BLaER1 treated with 17β-estradiol and CSF1 and Interleukin-3, amounts not matched to agents 10 nM and 100 nM (cell line): ENCODE measurements at regions not wholly inside any gene's neighbourhood (a gene's known extent, or its start where the extent isn't known, plus 50 kb on each side); places are given as distances from the start of the nearest gene placed in this dataset.
A peak's percentile ranks its signal among the peaks of the same experiment; 100 is the strongest.

Experiments
- H3K27ac ChIP-seq, 11 experiments: shearing (Covaris generic); formaldehyde crosslinking; 2 replicates each; pipeline ENCODE4 v1.8.1; 2022
- H3K27me3 ChIP-seq, 11 experiments: shearing (Covaris generic); formaldehyde crosslinking; 2 replicates each; pipeline ENCODE4 v1.8.1; 2022
- H3K36me3 ChIP-seq, 11 experiments: shearing (Covaris generic); formaldehyde crosslinking; 2 replicates each; pipeline ENCODE4 v1.8.1; 2022
- H3K4me1 ChIP-seq, 10 experiments: shearing (Covaris generic); formaldehyde crosslinking; 2 replicates each; pipeline ENCODE4 v1.8.1; 2022
- H3K4me2 ChIP-seq, 11 experiments: shearing (Covaris generic); formaldehyde crosslinking; 2 replicates each; pipeline ENCODE4 v1.8.1; 2022
- H3K4me3 ChIP-seq, 10 experiments: shearing (Covaris generic); formaldehyde crosslinking; 2 replicates each; pipeline ENCODE4 v1.8.1; 2022
- H3K9ac ChIP-seq, 11 experiments: shearing (Covaris generic); formaldehyde crosslinking; 2 replicates each; pipeline ENCODE4 v1.8.1; 2022
- H3K9me3 ChIP-seq, 11 experiments: shearing (Covaris generic); formaldehyde crosslinking; replicated peaks in 1 of 11; 2 replicates each; pipeline ENCODE4 v1.8.1; 2022
- H4K20me1 ChIP-seq, 11 experiments: shearing (Covaris generic); formaldehyde crosslinking; 2 replicates each; pipeline ENCODE4 v1.8.1; 2022
- Cebpa-rat ChIP-seq, 11 experiments: shearing (Covaris generic); IDR thresholded peaks; 2 replicates each; pipeline ENCODE4 v1.8.1; 2022

GRCh38 chr21:28083350-28083749 is 909.3 kb downstream of the LTN1 start:
- H3K4me1 ChIP-seq = no peaks in the 10 kb centered on the region
- no peak overlapping the region for H3K9ac ChIP-seq
- no peak overlapping the region for H3K4me2 ChIP-seq
- no peaks in the 10 kb centered on the region for H3K36me3 ChIP-seq
- H3K27me3 ChIP-seq = no peaks in the 10 kb centered on the region
- no peaks in the 10 kb centered on the region for H4K20me1 ChIP-seq
- no peak overlapping the region for H3K27ac ChIP-seq
- H3K4me3 ChIP-seq = no peak overlapping the region
- no peak for TF ChIP-seq Cebpa-rat (IDR thresholded peaks at IDR 0.05)
- H3K9me3 ChIP-seq = peaks cover 0 to 5% (median 0%) of the 10 kb centered on the region in 11 experiments; a peak in 2 of 22 replicates

GRCh38 chr21:28078126-28078525 is 914.6 kb downstream of the LTN1 start:
- Histone ChIP-seq H3K9ac (no peak overlapping the region), H3K4me2 (no peak overlapping the region), H3K27me3 (no peaks in the 10 kb centered on the region), H3K4me3 (no peak overlapping the region), H3K9me3 (peaks cover 0 to 5% (median 0%) of the 10 kb centered on the region in 11 experiments; a peak in 1 of 22 replicates), H4K20me1 (no peaks in the 10 kb centered on the region), H3K36me3 (no peaks in the 10 kb centered on the region), H3K4me1 (no peaks in the 10 kb centered on the region), H3K27ac (no peak overlapping the region)
- no peak for TF ChIP-seq Cebpa-rat (IDR thresholded peaks at IDR 0.05)

- peaks cover 0 to 14% (median 0%) of the 10 kb centered on the region in 11 experiments; a peak in 3 of 22 replicates for H3K9me3 ChIP-seq
- no peaks in the 10 kb centered on the region for H4K20me1 ChIP-seq
- H3K9ac ChIP-seq = no peak overlapping the region
- no peak overlapping the region for H3K4me3 ChIP-seq
- no peaks in the 10 kb centered on the region for H3K36me3 ChIP-seq
- H3K27me3 ChIP-seq = no peaks in the 10 kb centered on the region
- no peak overlapping the region for H3K4me2 ChIP-seq
- TF ChIP-seq Cebpa-rat (IDR thresholded peaks at IDR 0.05) = no peak
- H3K4me1 ChIP-seq = peaks cover 0 to under 1% (median 0%) of the 10 kb centered on the region in 10 experiments; a peak in 1 of 20 replicates
- no peak overlapping the region for H3K27ac ChIP-seq
Measured at GRCh38 chr21:28074676-28075075, 918.0 kb downstream of the LTN1 start.

- peaks cover 0 to 4% (median 0%) of the 10 kb centered on the region in 10 experiments; a peak in 1 of 20 replicates for H3K4me1 ChIP-seq
- H3K9ac ChIP-seq = no peak overlapping the region
- H3K9me3 ChIP-seq = peaks cover 0 to 14% (median 0%) of the 10 kb centered on the region in 11 experiments; a peak in 3 of 22 replicates
- H3K27ac ChIP-seq = no peak overlapping the region
- TF ChIP-seq Cebpa-rat (IDR thresholded peaks at IDR 0.05) = no peak
- H3K27me3 ChIP-seq = no peaks in the 10 kb centered on the region
- H4K20me1 ChIP-seq = no peaks in the 10 kb centered on the region
- H3K36me3 ChIP-seq = no peaks in the 10 kb centered on the region
- H3K4me2 ChIP-seq = no peak overlapping the region
- H3K4me3 ChIP-seq = no peak overlapping the region
Measured at GRCh38 chr21:28072601-28073000, 920.1 kb downstream of the LTN1 start.

GRCh38 chr21:28069450-28069923 is 923.2 kb downstream of the LTN1 start:
- no peak overlapping the region for H3K9ac ChIP-seq
- no peak overlapping the region for H3K4me3 ChIP-seq
- no peaks in the 10 kb centered on the region for H3K36me3 ChIP-seq
- H4K20me1 ChIP-seq = no peaks in the 10 kb centered on the region
- H3K9me3 ChIP-seq = peaks cover 0 to 14% (median 0%) of the 10 kb centered on the region in 11 experiments; a peak in 3 of 22 replicates
- 0 out of 22 replicates have a peak overlapping the region, but pooled peaks of 1 of the 11 experiments have one; percentile 16 for H3K4me2 ChIP-seq
- TF ChIP-seq Cebpa-rat (IDR thresholded peaks at IDR 0.05) = no peak
- no peak overlapping the region for H3K27ac ChIP-seq
- no peaks in the 10 kb centered on the region for H3K27me3 ChIP-seq
- peaks cover 18 to 30% (median 23%) of the 10 kb centered on the region in 10 experiments for H3K4me1 ChIP-seq

- Histone ChIP-seq H3K4me2 (no peak overlapping the region), H3K4me1 (peaks cover 18 to 30% (median 23%) of the 10 kb centered on the region in 10 experiments)
Measured at GRCh38 chr21:28068455-28069358, 924.0 kb downstream of the LTN1 start.

GRCh38 chr21:28066596-28067387 is 925.9 kb downstream of the LTN1 start:
- Histone ChIP-seq H3K4me1 (peaks cover 18 to 30% (median 23%) of the 10 kb centered on the region in 10 experiments), H3K4me3 (no peak overlapping the region), H3K27me3 (no peaks in the 10 kb centered on the region), H3K27ac (peak overlapping the region in 9 of 11 experiments; percentile 21 to 61 (median 53); a peak in 13 of 22 replicates), H3K9me3 (peaks cover 0 to 3% (median 0%) of the 10 kb centered on the region in 11 experiments; a peak in 1 of 22 replicates), H3K4me2 (peak overlapping the region; percentile 32 to 68 (median 56); a peak in 21 of 22 replicates), H3K9ac (0 out of 22 replicates have a peak overlapping the region, but pooled peaks of 1 of the 11 experiments have one; percentile 4), H4K20me1 (no peaks in the 10 kb centered on the region), H3K36me3 (no peaks in the 10 kb centered on the region)
- TF ChIP-seq Cebpa-rat (IDR thresholded peaks at IDR 0.05) = no peak

More at GRCh38 chr21:28068455-28069358, 924.0 kb downstream of the LTN1 start:
- peaks cover 0 to 14% (median 0%) of the 10 kb centered on the region in 11 experiments; a peak in 3 of 22 replicates for H3K9me3 ChIP-seq
- no peak overlapping the region for H3K4me3 ChIP-seq
- no peaks in the 10 kb centered on the region for H3K27me3 ChIP-seq
- no peak for TF ChIP-seq Cebpa-rat (IDR thresholded peaks at IDR 0.05)
- H3K9ac ChIP-seq = no peak overlapping the region
- H4K20me1 ChIP-seq = no peaks in the 10 kb centered on the region
- no peak overlapping the region for H3K27ac ChIP-seq
- H3K36me3 ChIP-seq = no peaks in the 10 kb centered on the region

- H3K4me2 ChIP-seq = peak overlapping the region; percentile 32 to 68 (median 56); a peak in 21 of 22 replicates
- TF ChIP-seq Cebpa-rat (IDR thresholded peaks at IDR 0.05) = no peak
- no peak overlapping the region for H3K9ac ChIP-seq
- H4K20me1 ChIP-seq = no peaks in the 10 kb centered on the region
- no peaks in the 10 kb centered on the region for H3K9me3 ChIP-seq
- H3K27me3 ChIP-seq = no peaks in the 10 kb centered on the region
- H3K27ac ChIP-seq = peak overlapping the region in 9 of 11 experiments; percentile 21 to 61 (median 53); a peak in 12 of 22 replicates
- no peaks in the 10 kb centered on the region for H3K36me3 ChIP-seq
- peaks cover 18 to 30% (median 23%) of the 10 kb centered on the region in 10 experiments for H3K4me1 ChIP-seq
- no peak overlapping the region for H3K4me3 ChIP-seq
Measured at GRCh38 chr21:28066076-28066475, 926.6 kb downstream of the LTN1 start.
